ENCODE measurements at regions not wholly inside any gene's neighbourhood (a gene's known extent, or its start where the extent isn't known, plus 50 kb on each side); places are given as distances from the start of the nearest gene placed in this dataset.
"Not testable (repeated sequence)": the region's sequence is repeated elsewhere in the genome, so short reads cannot be mapped to it uniquely, and the experiment has no call there.

GRCh38 chr2:84115173-84115857, 343.8 kb downstream of the SUCLG1 start:
- Mint-ChIP-seq H3K36me3 (ENCODE audit: insufficient read depth) (no peaks in the 10 kb centered on the region), H3K4me1 (no peaks in the 10 kb centered on the region), H3K27me3 (peaks cover 7% of the 10 kb centered on the region), H3K27ac (ENCODE audit: low read depth) (no peak overlapping the region), H3K9me3 (no peaks in the 10 kb centered on the region), H3K4me3 (no peak overlapping the region)
- DNase-seq (ENCODE audit: low spot score in 2 of 2) (no peak), ATAC-seq (replicated peaks; ENCODE audit: extremely low read depth, poor library complexity, severe bottlenecking) (no peak)

GRCh38 chr2:84103816-84104527, 355.1 kb downstream of the SUCLG1 start:
- Mint-ChIP-seq H3K27me3 (peaks cover 36% of the 10 kb centered on the region), H3K9me3 (peaks cover 21% of the 10 kb centered on the region)
- H3K27ac Mint-ChIP-seq (ENCODE audit: low read depth); ATAC-seq (replicated peaks; ENCODE audit: extremely low read depth, poor library complexity, severe bottlenecking); H3K4me3 Mint-ChIP-seq; H3K36me3 Mint-ChIP-seq (ENCODE audit: insufficient read depth); H3K4me1 Mint-ChIP-seq; DNase-seq (ENCODE audit: low spot score in 2 of 2): not testable (repeated sequence)

GRCh38 chr2:84102274-84102673, 356.8 kb downstream of the SUCLG1 start:
- Mint-ChIP-seq H3K27ac (ENCODE audit: low read depth) (no peak overlapping the region), H3K36me3 (ENCODE audit: insufficient read depth) (no peaks in the 10 kb centered on the region), H3K4me3 (no peak overlapping the region), H3K4me1 (no peaks in the 10 kb centered on the region), H3K9me3 (peaks cover 21% of the 10 kb centered on the region), H3K27me3 (peaks cover 36% of the 10 kb centered on the region)
- no peak for DNase-seq (ENCODE audit: low spot score in 2 of 2)
- ATAC-seq (replicated peaks; ENCODE audit: extremely low read depth, poor library complexity, severe bottlenecking), result no peak

GRCh38 chr2:84088656-84089055, 370.4 kb downstream of the SUCLG1 start:
- Mint-ChIP-seq H3K27ac (ENCODE audit: low read depth) (no peak overlapping the region), H3K36me3 (ENCODE audit: insufficient read depth) (no peaks in the 10 kb centered on the region), H3K4me1 (no peaks in the 10 kb centered on the region), H3K4me3 (no peak overlapping the region), H3K27me3 (peaks cover 19% of the 10 kb centered on the region), H3K9me3 (peaks cover 5% of the 10 kb centered on the region)
- ATAC-seq (replicated peaks; ENCODE audit: extremely low read depth, poor library complexity, severe bottlenecking), result no peak
- no peak for DNase-seq (ENCODE audit: low spot score in 2 of 2)

GRCh38 chr2:84085562-84085961, 373.5 kb downstream of the SUCLG1 start:
- peaks cover 19% of the 10 kb centered on the region for H3K27me3 Mint-ChIP-seq
- H3K9me3 Mint-ChIP-seq, result peaks cover 5% of the 10 kb centered on the region
- DNase-seq (ENCODE audit: low spot score in 2 of 2), result no peak
- no peak for ATAC-seq (replicated peaks; ENCODE audit: extremely low read depth, poor library complexity, severe bottlenecking)
- no peaks in the 10 kb centered on the region for H3K36me3 Mint-ChIP-seq (ENCODE audit: insufficient read depth)
- H3K4me3 Mint-ChIP-seq, result no peak overlapping the region
- no peaks in the 10 kb centered on the region for H3K4me1 Mint-ChIP-seq
- no peak overlapping the region for H3K27ac Mint-ChIP-seq (ENCODE audit: low read depth)

- no peak for ATAC-seq (replicated peaks; ENCODE audit: extremely low read depth, poor library complexity, severe bottlenecking)
- no peak for DNase-seq (ENCODE audit: low spot score in 2 of 2)
- no peak overlapping the region for H3K27ac Mint-ChIP-seq (ENCODE audit: low read depth)
- H3K9me3 Mint-ChIP-seq, result peaks cover 5% of the 10 kb centered on the region
- no peaks in the 10 kb centered on the region for H3K36me3 Mint-ChIP-seq (ENCODE audit: insufficient read depth)
- peaks cover 19% of the 10 kb centered on the region for H3K27me3 Mint-ChIP-seq
- no peak overlapping the region for H3K4me3 Mint-ChIP-seq
- H3K4me1 Mint-ChIP-seq, result no peaks in the 10 kb centered on the region
These were observed 374.2 kb downstream of the SUCLG1 start for GRCh38 chr2:84084856-84085255.

GRCh38 chr2:84083984-84084383, 375.1 kb downstream of the SUCLG1 start:
- no peak for DNase-seq (ENCODE audit: low spot score in 2 of 2)
- ATAC-seq (replicated peaks; ENCODE audit: extremely low read depth, poor library complexity, severe bottlenecking), result no peak
- no peak overlapping the region for H3K27ac Mint-ChIP-seq (ENCODE audit: low read depth)
- no peak overlapping the region for H3K4me3 Mint-ChIP-seq
- H3K27me3 Mint-ChIP-seq, result peaks cover 19% of the 10 kb centered on the region
- no peaks in the 10 kb centered on the region for H3K4me1 Mint-ChIP-seq
- no peaks in the 10 kb centered on the region for H3K36me3 Mint-ChIP-seq (ENCODE audit: insufficient read depth)
- peaks cover under 1% of the 10 kb centered on the region for H3K9me3 Mint-ChIP-seq

- no peak for DNase-seq (ENCODE audit: low spot score in 2 of 2)
These were observed 380.6 kb downstream of the SUCLG1 start for GRCh38 chr2:84078471-84078870.

GRCh38 chr2:84077496-84077895, 381.6 kb downstream of the SUCLG1 start:
- Mint-ChIP-seq H3K27me3 (no peaks in the 10 kb centered on the region), H3K9me3 (no peaks in the 10 kb centered on the region), H3K27ac (ENCODE audit: low read depth) (no peak overlapping the region), H3K4me3 (no peak overlapping the region), H3K36me3 (ENCODE audit: insufficient read depth) (no peaks in the 10 kb centered on the region), H3K4me1 (no peaks in the 10 kb centered on the region)
- DNase-seq (ENCODE audit: low spot score in 2 of 2), result no peak
- no peak for ATAC-seq (replicated peaks; ENCODE audit: extremely low read depth, poor library complexity, severe bottlenecking)

More at GRCh38 chr2:84078471-84078870, 380.6 kb downstream of the SUCLG1 start:
- Mint-ChIP-seq H3K27ac (ENCODE audit: low read depth) (no peak overlapping the region), H3K4me1 (no peaks in the 10 kb centered on the region), H3K4me3 (no peak overlapping the region), H3K9me3 (no peaks in the 10 kb centered on the region), H3K36me3 (ENCODE audit: insufficient read depth) (no peaks in the 10 kb centered on the region), H3K27me3 (no peaks in the 10 kb centered on the region)
- no peak for ATAC-seq (replicated peaks; ENCODE audit: extremely low read depth, poor library complexity, severe bottlenecking)

GRCh38 chr2:84071050-84071449, 388.0 kb downstream of the SUCLG1 start:
- Mint-ChIP-seq H3K4me1 (no peaks in the 10 kb centered on the region), H3K9me3 (no peaks in the 10 kb centered on the region), H3K27ac (ENCODE audit: low read depth) (no peak overlapping the region), H3K36me3 (ENCODE audit: insufficient read depth) (no peaks in the 10 kb centered on the region), H3K4me3 (no peak overlapping the region), H3K27me3 (peaks cover 9% of the 10 kb centered on the region)
- ATAC-seq (replicated peaks; ENCODE audit: extremely low read depth, poor library complexity, severe bottlenecking) (no peak), DNase-seq (ENCODE audit: low spot score in 2 of 2) (no peak)

- H3K27ac Mint-ChIP-seq (ENCODE audit: low read depth), result no peak overlapping the region
- H3K9me3 Mint-ChIP-seq, result no peaks in the 10 kb centered on the region
- DNase-seq (ENCODE audit: low spot score in 2 of 2) (no peak), ATAC-seq (replicated peaks; ENCODE audit: extremely low read depth, poor library complexity, severe bottlenecking) (no peak)
- no peak overlapping the region for H3K4me3 Mint-ChIP-seq
- peaks cover 21% of the 10 kb centered on the region for H3K27me3 Mint-ChIP-seq
- H3K36me3 Mint-ChIP-seq (ENCODE audit: insufficient read depth), result no peaks in the 10 kb centered on the region
- no peaks in the 10 kb centered on the region for H3K4me1 Mint-ChIP-seq
These were observed 393.2 kb downstream of the SUCLG1 start for GRCh38 chr2:84065857-84066256.

GRCh38 chr2:84057917-84058560, 401.0 kb downstream of the SUCLG1 start:
- Mint-ChIP-seq H3K4me1 (no peaks in the 10 kb centered on the region), H3K27me3 (peaks cover 4% of the 10 kb centered on the region), H3K27ac (ENCODE audit: low read depth) (no peak overlapping the region), H3K36me3 (ENCODE audit: insufficient read depth) (no peaks in the 10 kb centered on the region), H3K4me3 (no peak overlapping the region), H3K9me3 (peaks cover 4% of the 10 kb centered on the region)
- ATAC-seq (replicated peaks; ENCODE audit: extremely low read depth, poor library complexity, severe bottlenecking), result no peak
- no peak for DNase-seq (ENCODE audit: low spot score in 2 of 2)

- Mint-ChIP-seq H3K27me3 (no peaks in the 10 kb centered on the region), H3K36me3 (ENCODE audit: insufficient read depth) (no peaks in the 10 kb centered on the region), H3K27ac (ENCODE audit: low read depth) (no peak overlapping the region), H3K9me3 (peaks cover 4% of the 10 kb centered on the region), H3K4me1 (no peaks in the 10 kb centered on the region), H3K4me3 (no peak overlapping the region)
- ATAC-seq (replicated peaks; ENCODE audit: extremely low read depth, poor library complexity, severe bottlenecking) (no peak), DNase-seq (ENCODE audit: low spot score in 2 of 2) (no peak)
These were observed 403.3 kb downstream of the SUCLG1 start for GRCh38 chr2:84055816-84056215.

Measured in central memory CD8-positive, alpha-beta T cell (primary cell).